Keratinocyte (primary cell): ENCODE measurements at regions not wholly inside any gene's neighbourhood (a gene's known extent, or its start where the extent isn't known, plus 50 kb on each side); places are given as distances from the start of the nearest gene placed in this dataset.

Experiments used
- DNase-seq: peaks from one replicate; pipeline ENCODE4 v3.0.0-alpha.2; 2011; ENCODE audit warnings: low read depth, missing footprints, low spot score
- FAIRE-seq: peaks from 2 replicates; lab custom pipeline; 2011; peaks lifted over from hg19 to GRCh38; lab: Jason Lieb, UNC
- H2AFZ ChIP-seq: 2 replicates; pipeline ENCODE4 v1.6.0; 2012; ENCODE audit warnings: low read length, control low read depth, inconsistent platforms; ENCODE audit not compliant: control insufficient read depth
- H3K27ac ChIP-seq: 2 replicates; pipeline ENCODE4 v1.5.1; 2011; ENCODE audit warnings: low read length; ENCODE audit not compliant: control insufficient read depth, insufficient read depth
- H3K27me3 ChIP-seq: 3 replicates; pipeline ENCODE4 v1.6.0; 2011; ENCODE audit warnings: low read length; ENCODE audit not compliant: control insufficient read depth, insufficient read depth; ENCODE audit errors: extremely low read depth
- H3K36me3 ChIP-seq, 2 experiments: 2 replicates in 1 of 2; 3 replicates in 1 of 2; pipeline ENCODE4 v1.5.1; 2011; ENCODE audit warnings: low read length in 2 of 2, mild to moderate bottlenecking in 1 of 2; ENCODE audit not compliant: control insufficient read depth in 2 of 2, insufficient read depth in 2 of 2; ENCODE audit errors: extremely low read depth in 1 of 2
- H3K4me1 ChIP-seq: 3 replicates; pipeline ENCODE4 v1.5.1; 2011; ENCODE audit warnings: low read length; ENCODE audit not compliant: control insufficient read depth, insufficient read depth; ENCODE audit errors: extremely low read depth
- H3K4me2 ChIP-seq: 3 replicates; pipeline ENCODE4 v1.6.0; 2011; ENCODE audit warnings: low read depth, low read length; ENCODE audit not compliant: control insufficient read depth, insufficient read depth; ENCODE audit errors: extremely low read depth
- H3K4me3 ChIP-seq, 3 experiments: fragments of 200-600 bp in 1 of 3; sonication (generic) in 1 of 3; 2 replicates in 2 of 3; 3 replicates in 1 of 3; pipeline ENCODE4 v1.5.1; 2011 to 2016; ENCODE audit warnings: low read length in 3 of 3, mild to moderate bottlenecking in 3 of 3, control low read depth in 2 of 3, inconsistent platforms in 1 of 3, low read depth in 1 of 3, mixed read lengths in 1 of 3, mixed run types in 1 of 3, moderate library complexity in 1 of 3; ENCODE audit not compliant: control insufficient read depth in 2 of 3, insufficient read depth in 2 of 3; ENCODE audit errors: extremely low read depth in 1 of 3
- H3K79me2 ChIP-seq: 2 replicates; pipeline ENCODE4 v1.6.0; 2012; ENCODE audit warnings: low read length; ENCODE audit not compliant: control insufficient read depth, insufficient read depth
- H3K9ac ChIP-seq: 3 replicates; pipeline ENCODE4 v1.6.0; 2011; ENCODE audit warnings: low read length; ENCODE audit not compliant: control insufficient read depth, insufficient read depth; ENCODE audit errors: extremely low read depth
- H3K9me1 ChIP-seq: 3 replicates; pipeline ENCODE4 v1.6.0; 2011; ENCODE audit warnings: low read length; ENCODE audit not compliant: control insufficient read depth, insufficient read depth; ENCODE audit errors: extremely low read depth
- H3K9me3 ChIP-seq: 2 replicates; pipeline ENCODE4 v1.5.1; 2012; ENCODE audit warnings: low read depth, low read length; ENCODE audit not compliant: control insufficient read depth
- H4K20me1 ChIP-seq: 3 replicates; pipeline ENCODE4 v1.6.0; 2011; ENCODE audit warnings: low read length; ENCODE audit not compliant: control insufficient read depth, insufficient read depth; ENCODE audit errors: extremely low read depth
- EZH2 ChIP-seq: IDR thresholded peaks from one replicate; pipeline ENCODE4 v1.6.1; 2012; ENCODE audit warnings: inconsistent platforms, mild to moderate bottlenecking, low read length, moderate library complexity
- dilution Hi-C: fragments of 300-500 bp; cut with MboI; formaldehyde crosslinking; loops from one replicate; pipeline ENCODE4 v1.7.0; 2020; ENCODE audit warnings: low sequenced_read_pairs; ENCODE audit not compliant: extremely low pct_ligation_motif_present
- TF ChIP-seq, protein P1 (sequence below), 3 experiments: IDR thresholded peaks in 1 of 3; conservative IDR thresholded peaks in 1 of 3; optimal IDR thresholded peaks in 1 of 3; 2 replicates in 2 of 3; 3 replicates in 1 of 3; pipeline versions ENCODE3 to v1.5.1; 2011; ENCODE audit warnings: low read length in 3 of 3, mild to moderate bottlenecking in 3 of 3, moderate library complexity in 2 of 3, control low read depth in 1 of 3, inconsistent platforms in 1 of 3; ENCODE audit not compliant: insufficient read depth in 2 of 3; ENCODE audit errors: extremely low read depth in 1 of 3

GRCh38 chr13:54657588-54657987 lies 1629.0 kb downstream of the OLFM4 start:
- FAIRE-seq = no peak
- TF ChIP-seq, protein P1, sequence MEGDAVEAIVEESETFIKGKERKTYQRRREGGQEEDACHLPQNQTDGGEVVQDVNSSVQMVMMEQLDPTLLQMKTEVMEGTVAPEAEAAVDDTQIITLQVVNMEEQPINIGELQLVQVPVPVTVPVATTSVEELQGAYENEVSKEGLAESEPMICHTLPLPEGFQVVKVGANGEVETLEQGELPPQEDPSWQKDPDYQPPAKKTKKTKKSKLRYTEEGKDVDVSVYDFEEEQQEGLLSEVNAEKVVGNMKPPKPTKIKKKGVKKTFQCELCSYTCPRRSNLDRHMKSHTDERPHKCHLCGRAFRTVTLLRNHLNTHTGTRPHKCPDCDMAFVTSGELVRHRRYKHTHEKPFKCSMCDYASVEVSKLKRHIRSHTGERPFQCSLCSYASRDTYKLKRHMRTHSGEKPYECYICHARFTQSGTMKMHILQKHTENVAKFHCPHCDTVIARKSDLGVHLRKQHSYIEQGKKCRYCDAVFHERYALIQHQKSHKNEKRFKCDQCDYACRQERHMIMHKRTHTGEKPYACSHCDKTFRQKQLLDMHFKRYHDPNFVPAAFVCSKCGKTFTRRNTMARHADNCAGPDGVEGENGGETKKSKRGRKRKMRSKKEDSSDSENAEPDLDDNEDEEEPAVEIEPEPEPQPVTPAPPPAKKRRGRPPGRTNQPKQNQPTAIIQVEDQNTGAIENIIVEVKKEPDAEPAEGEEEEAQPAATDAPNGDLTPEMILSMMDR (optimal IDR thresholded peaks at IDR 0.05 in 1 of 3, IDR thresholded peaks at IDR 0.05 in 1 of 3, conservative IDR thresholded peaks at IDR 0.05 in 1 of 3; ENCODE audit: extremely low read depth in 1 of 3, insufficient read depth in 2 of 3, low read length in 3 of 3) = no peak
- H4K20me1 ChIP-seq = no peaks in the 10 kb centered on the region
- H3K9me1 ChIP-seq = no peaks in the 10 kb centered on the region
- dilution Hi-C loops = no loop called here
- no peaks in the 10 kb centered on the region for H3K79me2 ChIP-seq
- no peak for DNase-seq
- H3K9me3 ChIP-seq = peaks cover 9% of the 10 kb centered on the region
- H3K4me3 ChIP-seq = no peak overlapping the region
- H3K27me3 ChIP-seq = no peaks in the 10 kb centered on the region
- no peak overlapping the region for H2AFZ ChIP-seq
- no peaks in the 10 kb centered on the region for H3K36me3 ChIP-seq
- H3K27ac ChIP-seq = no peak overlapping the region
- H3K4me2 ChIP-seq = no peak overlapping the region
- no peak overlapping the region for H3K9ac ChIP-seq
- no peaks in the 10 kb centered on the region for H3K4me1 ChIP-seq

- H3K9me1 ChIP-seq = no peaks in the 10 kb centered on the region
- FAIRE-seq (no peak), DNase-seq (no peak)
- no peak overlapping the region for H3K9ac ChIP-seq
- H3K36me3 ChIP-seq = no peaks in the 10 kb centered on the region
- no peaks in the 10 kb centered on the region for H3K4me1 ChIP-seq
- no peaks in the 10 kb centered on the region for H3K79me2 ChIP-seq
- no peak overlapping the region for H3K27ac ChIP-seq
- H4K20me1 ChIP-seq = no peaks in the 10 kb centered on the region
- no peaks in the 10 kb centered on the region for H3K27me3 ChIP-seq
- TF ChIP-seq, protein P1 (optimal IDR thresholded peaks at IDR 0.05 in 1 of 3, IDR thresholded peaks at IDR 0.05 in 1 of 3, conservative IDR thresholded peaks at IDR 0.05 in 1 of 3; ENCODE audit: extremely low read depth in 1 of 3, insufficient read depth in 2 of 3, low read length in 3 of 3) = no peak
- TF ChIP-seq EZH2 = no peak
- dilution Hi-C loops = no loop called here
- peaks cover 9% of the 10 kb centered on the region for H3K9me3 ChIP-seq
- H3K4me3 ChIP-seq = no peak overlapping the region
- no peak overlapping the region for H3K4me2 ChIP-seq
- no peak overlapping the region for H2AFZ ChIP-seq
These were observed 1630.2 kb downstream of the OLFM4 start for GRCh38 chr13:54658771-54659170.
